ENCODE measurements at regions not wholly inside any gene's neighbourhood (a gene's known extent, or its start where the extent isn't known, plus 50 kb on each side); places are given as distances from the start of the nearest gene placed in this dataset.

GRCh38 chr1:94355485-94355980 is 62.7 kb upstream of the ABCD3 start:
- H3K9ac ChIP-seq (ENCODE audit: low read length): no peak overlapping the region
- TF ChIP-seq CTCF (IDR thresholded peaks at IDR 0.05; ENCODE audit: insufficient read depth, low read length, poor library complexity, severe bottlenecking) (no peak), EZH2phosphoT487 (conservative IDR thresholded peaks at IDR 0.05; ENCODE audit: low read length) (no peak)

DNA sequence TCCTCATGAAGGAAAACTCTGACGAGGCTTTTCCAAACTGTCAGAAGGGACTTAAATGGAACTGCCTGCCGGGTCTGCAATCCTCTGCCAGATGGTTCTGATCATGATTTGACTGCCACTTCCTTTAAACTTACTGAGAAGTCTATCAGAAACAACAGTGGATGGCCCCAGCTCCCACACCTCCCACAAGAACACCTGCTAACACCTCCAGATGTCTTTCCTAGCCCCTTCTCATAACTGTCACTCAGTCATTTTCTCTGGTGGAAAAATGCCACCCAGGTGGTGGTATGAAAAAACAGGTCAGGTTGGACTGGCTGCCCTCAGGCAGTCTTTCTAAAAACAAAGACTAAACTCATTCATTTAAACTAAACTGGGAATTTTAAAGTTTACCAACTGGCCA is 66.7 kb upstream of the ABCD3 start:
- Histone ChIP-seq H3K27ac (ENCODE audit: low read depth, low read length) (no peak overlapping the region), H3K9me3 (ENCODE audit: insufficient read depth, low read length) (no peaks in the 10 kb centered on the region), H3K4me2 (ENCODE audit: low read depth, low read length, poor library complexity, severe bottlenecking) (no peak overlapping the region), H3F3A (ENCODE audit: insufficient read depth) (no peaks in the 10 kb centered on the region), H3K9ac (ENCODE audit: low read length) (no peak overlapping the region), H3K79me2 (ENCODE audit: insufficient read depth, low read length) (no peaks in the 10 kb centered on the region), H3K4me3 (ENCODE audit: insufficient read depth, low read length, poor library complexity, severe bottlenecking) (no peak overlapping the region), H3K27me3 (ENCODE audit: low read length) (no peaks in the 10 kb centered on the region), H2AFZ (ENCODE audit: low read depth, low read length, severe bottlenecking) (no peak overlapping the region), H3K9me2 (replicated peaks; ENCODE audit: insufficient read depth, low read length) (no peaks in the 10 kb centered on the region), H3K36me3 (ENCODE audit: low read length) (no peaks in the 10 kb centered on the region), H4K20me1 (ENCODE audit: low read depth, low read length) (no peaks in the 10 kb centered on the region)
- TF ChIP-seq CTCF (IDR thresholded peaks at IDR 0.05; ENCODE audit: insufficient read depth, low read length, poor library complexity, severe bottlenecking): no peak
- no peak for TF ChIP-seq EZH2phosphoT487 (conservative IDR thresholded peaks at IDR 0.05; ENCODE audit: low read length)

More at GRCh38 chr1:94355485-94355980, 62.7 kb upstream of the ABCD3 start:
- no peaks in the 10 kb centered on the region for H3K9me2 ChIP-seq (replicated peaks; ENCODE audit: insufficient read depth, low read length)
- H3K4me3 ChIP-seq (ENCODE audit: insufficient read depth, low read length, poor library complexity, severe bottlenecking): no peak overlapping the region
- no peaks in the 10 kb centered on the region for H3K9me3 ChIP-seq (ENCODE audit: insufficient read depth, low read length)
- H2AFZ ChIP-seq (ENCODE audit: low read depth, low read length, severe bottlenecking): no peak overlapping the region
- H3K36me3 ChIP-seq (ENCODE audit: low read length): no peaks in the 10 kb centered on the region
- H3K79me2 ChIP-seq (ENCODE audit: insufficient read depth, low read length): no peaks in the 10 kb centered on the region
- H4K20me1 ChIP-seq (ENCODE audit: low read depth, low read length): no peaks in the 10 kb centered on the region
- H3F3A ChIP-seq (ENCODE audit: insufficient read depth): no peaks in the 10 kb centered on the region
- no peak overlapping the region for H3K4me2 ChIP-seq (ENCODE audit: low read depth, low read length, poor library complexity, severe bottlenecking)
- H3K27me3 ChIP-seq (ENCODE audit: low read length): no peaks in the 10 kb centered on the region
- no peak overlapping the region for H3K27ac ChIP-seq (ENCODE audit: low read depth, low read length)

GRCh38 chr1:94350350-94350924 is 67.8 kb upstream of the ABCD3 start:
- H3K27ac ChIP-seq (ENCODE audit: low read depth, low read length): no peak overlapping the region
- no peaks in the 10 kb centered on the region for H3K27me3 ChIP-seq (ENCODE audit: low read length)
- no peak overlapping the region for H2AFZ ChIP-seq (ENCODE audit: low read depth, low read length, severe bottlenecking)
- no peak overlapping the region for H3K4me3 ChIP-seq (ENCODE audit: insufficient read depth, low read length, poor library complexity, severe bottlenecking)
- TF ChIP-seq EZH2phosphoT487 (conservative IDR thresholded peaks at IDR 0.05; ENCODE audit: low read length): no peak
- no peak for TF ChIP-seq CTCF (IDR thresholded peaks at IDR 0.05; ENCODE audit: insufficient read depth, low read length, poor library complexity, severe bottlenecking)
- no peaks in the 10 kb centered on the region for H3K36me3 ChIP-seq (ENCODE audit: low read length)
- H3K9me2 ChIP-seq (replicated peaks; ENCODE audit: insufficient read depth, low read length): no peaks in the 10 kb centered on the region
- no peaks in the 10 kb centered on the region for H3K9me3 ChIP-seq (ENCODE audit: insufficient read depth, low read length)
- no peaks in the 10 kb centered on the region for H3K79me2 ChIP-seq (ENCODE audit: insufficient read depth, low read length)
- H3F3A ChIP-seq (ENCODE audit: insufficient read depth): no peaks in the 10 kb centered on the region
- no peak overlapping the region for H3K9ac ChIP-seq (ENCODE audit: low read length)
- H3K4me2 ChIP-seq (ENCODE audit: low read depth, low read length, poor library complexity, severe bottlenecking): no peak overlapping the region
- H4K20me1 ChIP-seq (ENCODE audit: low read depth, low read length): no peaks in the 10 kb centered on the region
